K562 (cell line): ENCODE measurements at regions not wholly inside any gene's neighbourhood (a gene's known extent, or its start where the extent isn't known, plus 50 kb on each side); places are given as distances from the start of the nearest gene placed in this dataset.

ENCODE experiments used
- ATAC-seq: fragments of 200-7000 bp; cut with Tn5 transposase; 3 replicates; pipeline ENCODE4 v1.9.1; 2020; ENCODE audit warnings: moderate library complexity
- BruUV-seq: library from RNA; stranded (reverse); fragments of 400-500 nt; replicated peaks from 2 replicates; lab custom pipeline; 2021; lab: Mats Ljungman, UMichigan
- CTCF ChIA-PET: fragments of 300-600 bp; formaldehyde crosslinking; extraction: SDS; loops from one replicate; lab custom pipeline; 2021; ENCODE audit warnings: low intra/inter-chr PET ratio; lab: Yijun Ruan, JAX
- POLR2A ChIA-PET: fragments of 300-600, 350-650 bp; sonication (Branson Sonifier 250); formaldehyde crosslinking; extraction: SDS; loops from one replicate; lab custom pipeline; 2021; ENCODE audit warnings: antibody characterized with exemption, inconsistent platforms; lab: Yijun Ruan, JAX
- DNase-seq, 4 experiments: peaks; one replicate each; pipeline versions ENCODE4 v3.0.0 to v3.0.0-alpha.2; 2011 to 2018; ENCODE audit warnings: low spot score in 3 of 4, mixed read lengths in 3 of 4; ENCODE audit errors: extremely low read depth in 1 of 4
- FAIRE-seq: peaks from 2 replicates; lab custom pipeline; 2011; peaks lifted over from hg19 to GRCh38; lab: Jason Lieb, UNC
- H2AFZ ChIP-seq: 2 replicates; pipeline ENCODE4 v1.6.0; 2011; ENCODE audit warnings: low read depth, low read length, control low read depth, inconsistent platforms
- H3K27ac ChIP-seq: fragments of 200-600 bp; 3 replicates; pipeline ENCODE4 v1.8.0; 2011; ENCODE audit warnings: low read depth, mild to moderate bottlenecking, control low read depth, inconsistent platforms, low read length, moderate library complexity, mixed read lengths; ENCODE audit errors: extremely low read depth
- H3K27me3 ChIP-seq, 2 experiments: fragments of 300-600 bp in 1 of 2; 2 replicates in 1 of 2; 3 replicates in 1 of 2; pipeline versions ENCODE4 v1.6.0 to v1.8.0; 2011; ENCODE audit warnings: inconsistent platforms in 2 of 2, low read length in 2 of 2, mild to moderate bottlenecking in 1 of 2, mixed read lengths in 1 of 2, moderate library complexity in 1 of 2; ENCODE audit not compliant: control insufficient read depth in 2 of 2, insufficient read depth in 2 of 2
- H3K36me3 ChIP-seq: fragments of 300-600 bp; 3 replicates; pipeline ENCODE4 v1.8.0; 2011; ENCODE audit warnings: mild to moderate bottlenecking, low read length, inconsistent platforms; ENCODE audit not compliant: control insufficient read depth, insufficient read depth
- H3K4me1 ChIP-seq, 2 experiments: fragments of 200-600 bp in 1 of 2; replicated peaks in 1 of 2; 2 replicates in 1 of 2; 3 replicates in 1 of 2; pipeline versions ENCODE4 v1.5.1 to v1.8.0; 2011; ENCODE audit warnings: inconsistent platforms in 2 of 2, low read length in 2 of 2, mild to moderate bottlenecking in 1 of 2, mixed read lengths in 1 of 2, moderate library complexity in 1 of 2; ENCODE audit not compliant: control insufficient read depth in 2 of 2, insufficient read depth in 2 of 2
- H3K4me2 ChIP-seq: 2 replicates; pipeline ENCODE4 v1.6.1; 2011; ENCODE audit warnings: low read length, control low read depth, inconsistent platforms, mixed read lengths; ENCODE audit not compliant: insufficient read depth
- H3K4me3 ChIP-seq: fragments of 200-600 bp; sonication (generic), shearing (Covaris generic); 2 replicates; pipeline ENCODE4 v1.5.1; 2016; ENCODE audit warnings: control low read depth, inconsistent platforms
- H3K79me2 ChIP-seq: fragments of 200-600 bp; 3 replicates; pipeline ENCODE4 v1.8.0; 2011; ENCODE audit warnings: low read length, inconsistent platforms; ENCODE audit not compliant: control insufficient read depth, insufficient read depth
- H3K9ac ChIP-seq, 2 experiments: 2 replicates each; pipeline versions ENCODE4 v1.6.0 to v1.6.1; 2011; ENCODE audit warnings: low read depth in 2 of 2, low read length in 2 of 2, control low read depth in 1 of 2, inconsistent platforms in 1 of 2, mild to moderate bottlenecking in 1 of 2, mixed read lengths in 1 of 2; ENCODE audit not compliant: insufficient read depth in 1 of 2
- H3K9me1 ChIP-seq: one replicate; pipeline ENCODE4 v1.6.0; 2011; ENCODE audit warnings: inconsistent platforms, mild to moderate bottlenecking, low read length, moderate library complexity; ENCODE audit not compliant: control insufficient read depth, insufficient read depth
- H3K9me3 ChIP-seq: replicated peaks from 2 replicates; pipeline ENCODE4 v1.5.1; 2011; ENCODE audit warnings: low read depth, low read length, inconsistent platforms; ENCODE audit not compliant: control insufficient read depth, insufficient read depth
- H4K20me1 ChIP-seq: replicated peaks from 2 replicates; pipeline ENCODE4 v1.6.1; 2011; ENCODE audit warnings: low read length, inconsistent platforms, mixed read lengths; ENCODE audit not compliant: control insufficient read depth, insufficient read depth
- BRCA1 ChIP-seq, 2 experiments: fragments of 450-650 bp in 1 of 2; sonication (generic) in 1 of 2; formaldehyde crosslinking in 1 of 2; IDR thresholded peaks; 2 replicates each; pipeline versions ENCODE4 v1.5.0 to v1.6.1; 2017 to 2020; ENCODE audit warnings: mild to moderate bottlenecking in 1 of 2, missing genetic modification reagents in 1 of 2
- DDX20 ChIP-seq: fragments of 450-650 bp; IDR thresholded peaks from 2 replicates; pipeline ENCODE4 v1.6.1; 2016; ENCODE audit warnings: missing genetic modification characterization, low read depth, mild to moderate bottlenecking, missing compliant biosample characterization, moderate library complexity
- GATAD2B ChIP-seq: fragments of 450-650 bp; IDR thresholded peaks from 2 replicates; pipeline ENCODE4 v1.6.1; 2017; ENCODE audit warnings: mild to moderate bottlenecking, borderline replicate concordance
- KDM4B ChIP-seq, 2 experiments: fragments of 450-650 bp in 1 of 2; sonication (generic) in 1 of 2; IDR thresholded peaks; 2 replicates each; pipeline ENCODE4 v1.6.1; 2016 to 2017; ENCODE audit warnings: borderline replicate concordance in 2 of 2, antibody characterized with exemption in 1 of 2, low read depth in 1 of 2, mild to moderate bottlenecking in 1 of 2
- KLF10 ChIP-seq: fragments of 250-450 bp; sonication (Bioruptor Pico); IDR thresholded peaks from 2 replicates; pipeline ENCODE4 v1.6.1; 2021; ENCODE audit warnings: matching md5 sums
- KLF16 ChIP-seq: IDR thresholded peaks from 2 replicates; pipeline ENCODE4 v1.6.1; 2016; ENCODE audit warnings: antibody characterized with exemption
- NR4A1 ChIP-seq, 2 experiments: fragments of 250-450 bp in 1 of 2; fragments of 450-650 bp in 1 of 2; sonication (Bioruptor Pico) in 1 of 2; IDR thresholded peaks; 2 replicates each; pipeline versions ENCODE4 v1.4.0 to v1.6.1; 2016 to 2020; ENCODE audit warnings: mild to moderate bottlenecking in 2 of 2, missing compliant biosample characterization in 1 of 2, missing genetic modification characterization in 1 of 2, moderate library complexity in 1 of 2
- RFX5 ChIP-seq: IDR thresholded peaks from 2 replicates; pipeline ENCODE4 v1.6.1; 2011; ENCODE audit warnings: low read depth, mild to moderate bottlenecking, improper control_type of control experiment, low read length
- TRIM28 ChIP-seq: fragments of 450-650 bp; IDR thresholded peaks from 2 replicates; pipeline ENCODE4 v1.6.1; 2017
- ZC3H4 ChIP-seq: sonication (generic); formaldehyde crosslinking; IDR thresholded peaks from 2 replicates; pipeline ENCODE4 v1.9.0; 2021; ENCODE audit warnings: missing genetic modification reagents, borderline replicate concordance
- ZNF124 ChIP-seq: sonication (generic); formaldehyde crosslinking; IDR thresholded peaks from 2 replicates; pipeline ENCODE4 v1.8.1; 2022; ENCODE audit warnings: missing genetic modification reagents
- ZNF668 ChIP-seq: fragments of 250-450 bp; sonication (Bioruptor Pico); IDR thresholded peaks from 2 replicates; pipeline ENCODE4 v1.8.0; 2022; ENCODE audit warnings: mild to moderate bottlenecking, inconsistent platforms
- in situ Hi-C: fragments of 300-500 bp; cut with MboI; formaldehyde crosslinking; loops from 4 replicates; pipeline ENCODE4 v1.15.0; 2018; ENCODE audit warnings: inconsistent platforms, mixed read lengths
- intact Hi-C: fragments of 100-400 bp; cut with micrococcal nuclease; formaldehyde crosslinking; loops from 2 replicates; pipeline ENCODE4 v1.14.2; 2022
- TF ChIP-seq, protein P1 (sequence below): fragments of 250-450 bp; sonication (Bioruptor Pico); IDR thresholded peaks from 2 replicates; pipeline ENCODE4 v1.9.0; 2021; ENCODE audit warnings: mild to moderate bottlenecking
- TF ChIP-seq, protein P2 (sequence below), 2 experiments: fragments of 250-450 bp in 1 of 2; fragments of 450-650 bp in 1 of 2; sonication (Bioruptor Pico) in 1 of 2; IDR thresholded peaks; 2 replicates each; pipeline versions ENCODE4 v1.6.1 to v1.8.0; 2016 to 2021; ENCODE audit warnings: mild to moderate bottlenecking in 2 of 2, moderate library complexity in 2 of 2, missing compliant biosample characterization in 1 of 2, missing genetic modification characterization in 1 of 2
- TF ChIP-seq, protein P3 (sequence below): fragments of 250-450 bp; sonication (Bioruptor Pico); IDR thresholded peaks from 2 replicates; pipeline ENCODE4 v1.4.0; 2020; ENCODE audit warnings: mild to moderate bottlenecking
- TF ChIP-seq, protein P4 (sequence below): fragments of 450-650 bp; IDR thresholded peaks from 2 replicates; pipeline ENCODE4 v1.7.1; 2018; ENCODE audit warnings: mild to moderate bottlenecking, low read depth; ENCODE audit not compliant: partially characterized antibody

DNA sequence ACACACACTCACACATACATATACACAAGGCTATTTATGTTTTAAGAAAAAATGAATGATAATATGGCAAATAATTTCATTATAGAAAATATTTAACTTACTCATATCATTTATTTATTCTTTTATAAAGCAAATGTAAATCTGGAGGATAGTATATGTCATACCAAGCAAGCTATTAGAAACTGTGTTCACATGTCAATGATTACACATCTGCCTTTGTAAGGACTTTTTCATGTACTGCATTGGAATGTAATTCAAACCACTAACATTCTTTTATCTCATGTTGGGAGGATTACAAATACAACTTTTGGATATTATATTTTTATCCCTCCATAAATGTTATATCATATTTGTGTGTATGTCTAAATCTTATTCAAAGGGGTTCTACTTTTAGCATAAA, 1887.4 kb downstream of the NCAM2 start:
- Histone ChIP-seq H3K4me3 (no peak overlapping the region), H3K9me3 (no peaks in the 10 kb centered on the region), H3K9me1 (no peaks in the 10 kb centered on the region), H3K36me3 (no peaks in the 10 kb centered on the region), H2AFZ (no peak overlapping the region), H3K27ac (no peak overlapping the region), H3K4me2 (no peak overlapping the region), H3K79me2 (no peaks in the 10 kb centered on the region), H3K9ac (no peak overlapping the region), H4K20me1 (no peaks in the 10 kb centered on the region), H3K4me1 (no peaks in the 10 kb centered on the region), H3K27me3 (no peaks in the 10 kb centered on the region)
- in situ Hi-C loops (no loop called here), intact Hi-C loops (no loop called here)
- FAIRE-seq (no peak), DNase-seq (no peak), ATAC-seq (no peak)
- ChIA-PET CTCF (no interaction called here), POLR2A (no interaction called here)
- no TSS peak for BruUV-seq
- no peak for TF ChIP-seq KDM4B (IDR thresholded peaks at IDR 0.05; ENCODE audit: borderline replicate concordance in 2 of 2, low read depth in 1 of 2)
- no peak for TF ChIP-seq ZNF124 (CRISPR knock-in tag)
- TF ChIP-seq, protein P1, sequence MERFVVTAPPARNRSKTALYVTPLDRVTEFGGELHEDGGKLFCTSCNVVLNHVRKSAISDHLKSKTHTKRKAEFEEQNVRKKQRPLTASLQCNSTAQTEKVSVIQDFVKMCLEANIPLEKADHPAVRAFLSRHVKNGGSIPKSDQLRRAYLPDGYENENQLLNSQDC (CRISPR knock-in tag): no peak
- TF ChIP-seq, protein P2, sequence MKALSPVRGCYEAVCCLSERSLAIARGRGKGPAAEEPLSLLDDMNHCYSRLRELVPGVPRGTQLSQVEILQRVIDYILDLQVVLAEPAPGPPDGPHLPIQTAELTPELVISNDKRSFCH (CRISPR knock-in tag; IDR thresholded peaks at IDR 0.05): no peak
- TF ChIP-seq, protein P2 (tag; IDR thresholded peaks at IDR 0.05): no peak
- no peak for TF ChIP-seq TRIM28
- TF ChIP-seq KLF16: no peak
- TF ChIP-seq ZC3H4 (CRISPR knock-in tag): no peak
- no peak for TF ChIP-seq BRCA1 (IDR thresholded peaks at IDR 0.05)
- no peak for TF ChIP-seq BRCA1 (CRISPR knock-in tag; IDR thresholded peaks at IDR 0.05)
- TF ChIP-seq ZNF668 (CRISPR knock-in tag): no peak
- TF ChIP-seq RFX5: no peak
- TF ChIP-seq DDX20: no peak
- no peak for TF ChIP-seq NR4A1 (CRISPR knock-in tag; IDR thresholded peaks at IDR 0.05)
- no peak for TF ChIP-seq NR4A1 (tag; IDR thresholded peaks at IDR 0.05)
- TF ChIP-seq KLF10 (CRISPR knock-in tag): no peak
- no peak for TF ChIP-seq GATAD2B
- TF ChIP-seq, protein P3, sequence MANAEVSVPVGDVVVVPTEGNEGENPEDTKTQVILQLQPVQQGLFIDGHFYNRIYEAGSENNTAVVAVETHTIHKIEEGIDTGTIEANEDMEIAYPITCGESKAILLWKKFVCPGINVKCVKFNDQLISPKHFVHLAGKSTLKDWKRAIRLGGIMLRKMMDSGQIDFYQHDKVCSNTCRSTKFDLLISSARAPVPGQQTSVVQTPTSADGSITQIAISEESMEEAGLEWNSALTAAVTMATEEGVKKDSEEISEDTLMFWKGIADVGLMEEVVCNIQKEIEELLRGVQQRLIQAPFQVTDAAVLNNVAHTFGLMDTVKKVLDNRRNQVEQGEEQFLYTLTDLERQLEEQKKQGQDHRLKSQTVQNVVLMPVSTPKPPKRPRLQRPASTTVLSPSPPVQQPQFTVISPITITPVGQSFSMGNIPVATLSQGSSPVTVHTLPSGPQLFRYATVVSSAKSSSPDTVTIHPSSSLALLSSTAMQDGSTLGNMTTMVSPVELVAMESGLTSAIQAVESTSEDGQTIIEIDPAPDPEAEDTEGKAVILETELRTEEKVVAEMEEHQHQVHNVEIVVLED (CRISPR knock-in tag): no peak
- TF ChIP-seq, protein P4, sequence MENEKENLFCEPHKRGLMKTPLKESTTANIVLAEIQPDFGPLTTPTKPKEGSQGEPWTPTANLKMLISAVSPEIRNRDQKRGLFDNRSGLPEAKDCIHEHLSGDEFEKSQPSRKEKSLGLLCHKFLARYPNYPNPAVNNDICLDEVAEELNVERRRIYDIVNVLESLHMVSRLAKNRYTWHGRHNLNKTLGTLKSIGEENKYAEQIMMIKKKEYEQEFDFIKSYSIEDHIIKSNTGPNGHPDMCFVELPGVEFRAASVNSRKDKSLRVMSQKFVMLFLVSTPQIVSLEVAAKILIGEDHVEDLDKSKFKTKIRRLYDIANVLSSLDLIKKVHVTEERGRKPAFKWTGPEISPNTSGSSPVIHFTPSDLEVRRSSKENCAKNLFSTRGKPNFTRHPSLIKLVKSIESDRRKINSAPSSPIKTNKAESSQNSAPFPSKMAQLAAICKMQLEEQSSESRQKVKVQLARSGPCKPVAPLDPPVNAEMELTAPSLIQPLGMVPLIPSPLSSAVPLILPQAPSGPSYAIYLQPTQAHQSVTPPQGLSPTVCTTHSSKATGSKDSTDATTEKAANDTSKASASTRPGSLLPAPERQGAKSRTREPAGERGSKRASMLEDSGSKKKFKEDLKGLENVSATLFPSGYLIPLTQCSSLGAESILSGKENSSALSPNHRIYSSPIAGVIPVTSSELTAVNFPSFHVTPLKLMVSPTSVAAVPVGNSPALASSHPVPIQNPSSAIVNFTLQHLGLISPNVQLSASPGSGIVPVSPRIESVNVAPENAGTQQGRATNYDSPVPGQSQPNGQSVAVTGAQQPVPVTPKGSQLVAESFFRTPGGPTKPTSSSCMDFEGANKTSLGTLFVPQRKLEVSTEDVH: no peak
